A549 (cell line): ENCODE measurements at regions not wholly inside any gene's neighbourhood (a gene's known extent, or its start where the extent isn't known, plus 50 kb on each side); places are given as distances from the start of the nearest gene placed in this dataset.

Experiments
- ATOH8 ChIP-seq: fragments of 250-450 bp; sonication (Bioruptor Pico); IDR thresholded peaks from 2 replicates; pipeline ENCODE4 v1.5.0; 2020; ENCODE audit warnings: low read depth, mild to moderate bottlenecking, moderate library complexity
- CHD2 ChIP-seq: fragments of 150-350 bp; IDR thresholded peaks from 2 replicates; pipeline ENCODE4 v1.6.1; 2014; ENCODE audit warnings: low read length; ENCODE audit not compliant: partially characterized antibody
- CHD4 ChIP-seq: fragments of 200-600 bp; sonication (generic); IDR thresholded peaks from 2 replicates; pipeline ENCODE4 v1.6.1; 2016; ENCODE audit warnings: antibody characterized with exemption, mild to moderate bottlenecking, borderline replicate concordance
- CTCF ChIP-seq: fragments of >200 bp; sonication (Bioruptor Twin); formaldehyde crosslinking; IDR thresholded peaks from 3 replicates; pipeline ENCODE4 v1.5.1; 2016
- MAZ ChIP-seq: fragments of 150-350 bp; IDR thresholded peaks from 2 replicates; pipeline ENCODE4 v1.6.1; 2014; ENCODE audit warnings: antibody characterized with exemption, low read depth, low read length, borderline replicate concordance
- NPAS2 ChIP-seq: fragments of 250-450 bp; sonication (Bioruptor Pico); IDR thresholded peaks from 2 replicates; pipeline ENCODE4 v1.8.0; 2022; ENCODE audit warnings: mild to moderate bottlenecking, moderate library complexity, borderline replicate concordance
- NR3C1 ChIP-seq: fragments of >200 bp; sonication (Bioruptor Twin); formaldehyde crosslinking; IDR thresholded peaks from 3 replicates; pipeline ENCODE4 v1.6.1; 2017
- POLR2A ChIP-seq: IDR thresholded peaks from 2 replicates; pipeline ENCODE4 v1.6.1; 2012; ENCODE audit warnings: mild to moderate bottlenecking, low read length
- REST ChIP-seq: fragments of 200-600 bp; sonication (generic); IDR thresholded peaks from 2 replicates; pipeline ENCODE4 v1.6.1; 2016; ENCODE audit warnings: antibody characterized with exemption, mild to moderate bottlenecking, moderate library complexity
- RFX5 ChIP-seq: fragments of 450-650 bp; IDR thresholded peaks from 2 replicates; pipeline ENCODE4 v1.7.1; 2014; ENCODE audit warnings: antibody characterized with exemption, mild to moderate bottlenecking, moderate library complexity
- SMC3 ChIP-seq: fragments of >200 bp; sonication (Bioruptor Twin); formaldehyde crosslinking; IDR thresholded peaks from 3 replicates; pipeline ENCODE4 v1.6.1; 2018; ENCODE audit warnings: inconsistent platforms
- USF2 ChIP-seq: fragments of 450-650 bp; IDR thresholded peaks from 2 replicates; pipeline ENCODE4 v1.6.1; 2014; ENCODE audit warnings: antibody characterized with exemption

GRCh38 chr13:44022196-44022595, 142.5 kb downstream of the LACC1 start:
- TF ChIP-seq NPAS2 (CRISPR knock-in tag) (no peak), USF2 (no peak), RFX5 (no peak), CTCF (no peak), POLR2A (no peak), ATOH8 (CRISPR knock-in tag) (no peak), NR3C1 (no peak), SMC3 (no peak), MAZ (no peak), CHD2 (no peak), REST (no peak), CHD4 (no peak)
